Pulmonary artery endothelial cell (primary cell): ENCODE measurements at regions not wholly inside any gene's neighbourhood (a gene's known extent, or its start where the extent isn't known, plus 50 kb on each side); places are given as distances from the start of the nearest gene placed in this dataset.

Experiments used
- DNase-seq: peaks from one replicate; pipeline ENCODE4 v3.0.0-alpha.2; 2011; ENCODE audit warnings: low read depth, low spot score

DNA sequence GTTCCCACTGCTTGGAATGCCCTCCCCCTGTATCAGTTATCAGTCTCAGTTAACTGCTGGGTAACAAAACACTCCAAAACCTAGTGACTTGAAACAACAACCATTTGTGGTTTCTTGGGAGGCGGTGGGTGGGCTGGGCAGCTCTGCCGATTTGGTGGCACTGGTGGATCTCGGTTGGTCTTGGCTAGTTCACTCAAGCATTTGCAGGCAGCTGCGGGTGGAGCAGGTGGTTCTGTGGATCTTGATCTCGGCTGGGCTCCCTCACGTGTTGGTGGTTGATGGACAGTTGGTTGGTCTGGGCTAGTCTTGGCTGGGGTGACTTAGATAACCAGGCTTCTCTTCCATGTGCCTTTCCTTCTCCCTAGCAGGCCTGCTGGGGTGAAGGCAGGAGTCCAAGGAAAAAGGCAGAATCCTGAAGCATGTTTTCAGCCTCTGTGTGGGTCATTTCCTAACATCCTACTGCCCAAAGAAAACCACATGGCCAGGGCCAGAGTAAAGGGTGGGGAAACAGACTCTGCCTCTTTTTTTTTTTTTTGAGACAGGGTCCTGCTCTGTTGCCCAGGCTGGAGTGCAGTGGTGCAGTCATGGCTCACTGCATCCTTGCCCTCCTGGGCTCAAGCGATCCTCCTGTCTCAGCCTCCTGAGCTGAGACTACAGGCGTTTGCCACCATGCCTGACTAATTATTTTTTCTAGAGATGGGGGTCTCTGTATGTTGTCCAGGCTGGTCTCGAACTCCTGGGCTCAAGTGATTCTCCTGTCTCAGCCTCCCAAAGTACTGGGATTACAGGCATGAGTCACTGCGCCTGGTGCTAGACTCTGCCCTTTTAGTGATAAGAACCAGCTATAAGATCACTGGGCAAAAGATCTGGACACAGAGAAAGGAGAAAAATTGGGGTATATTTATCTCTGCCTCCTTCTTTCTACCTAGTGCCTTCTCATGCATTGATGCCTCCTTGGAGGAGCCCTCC, 183.7 kb downstream of the RGS3 start:
- no peak for DNase-seq

DNA sequence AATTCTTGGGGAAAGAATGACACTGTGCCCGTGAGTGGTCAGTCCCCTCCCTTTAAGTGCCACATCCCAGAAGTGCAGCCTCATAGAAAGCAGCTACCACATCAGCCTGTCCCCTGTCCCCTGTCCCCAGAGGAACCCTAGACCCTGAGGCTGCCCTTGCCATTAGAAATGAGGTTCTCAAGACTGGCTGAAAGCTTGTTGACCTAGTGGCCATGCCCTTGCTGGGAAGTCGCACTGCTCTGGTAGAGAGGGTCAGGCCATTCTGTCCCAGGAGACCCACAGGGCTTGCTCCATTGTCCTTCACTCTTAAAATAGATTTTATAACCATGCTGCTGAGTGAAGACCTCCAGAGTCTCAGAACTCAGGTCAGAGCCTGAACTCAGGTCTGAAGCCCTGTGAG, 184.5 kb downstream of the RGS3 start:
- DNase-seq: no peak

DNA sequence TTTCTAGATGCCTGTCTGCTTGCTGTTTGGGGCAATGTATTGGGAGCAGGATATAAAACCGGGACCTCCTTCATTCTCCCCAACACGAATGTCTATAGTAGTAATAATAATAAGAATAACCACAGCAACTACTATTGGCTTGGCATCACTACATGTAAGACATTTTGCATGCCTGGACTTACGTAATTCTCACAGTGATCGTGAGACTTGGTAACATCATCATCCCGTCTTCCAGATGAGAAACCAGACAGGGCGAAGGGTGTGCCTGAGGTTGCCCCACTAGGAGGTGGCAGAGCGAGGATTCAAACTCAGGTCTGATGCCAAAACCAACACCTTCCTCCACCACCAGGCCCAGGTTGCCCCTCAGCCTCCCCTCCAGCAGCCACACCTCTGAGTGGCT, 185.1 kb downstream of the RGS3 start:
- DNase-seq: no peak

DNA sequence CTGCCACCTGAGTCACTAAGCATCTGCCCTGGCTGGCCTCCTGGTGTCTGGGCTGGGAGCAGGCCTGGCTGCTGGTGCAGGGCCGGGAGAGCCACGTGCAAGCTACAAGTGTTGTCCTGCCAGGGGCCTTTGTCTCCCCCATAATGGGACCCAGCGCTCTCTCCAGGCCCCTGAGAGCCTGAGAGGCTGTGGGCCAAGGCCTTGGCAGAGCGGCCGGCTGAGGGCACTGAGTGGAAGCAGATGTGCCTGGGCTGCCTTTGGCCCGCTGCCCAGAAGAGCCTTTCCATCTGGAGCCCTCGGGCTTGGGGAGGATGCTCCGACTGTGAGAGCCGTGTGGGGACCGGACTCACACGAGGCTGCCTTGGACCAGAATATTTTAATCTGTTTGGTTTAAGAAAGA, 185.5 kb downstream of the RGS3 start:
- DNase-seq: peak; percentile 22

GRCh38 chr9:113649855-113650206, 186.3 kb downstream of the RGS3 start:
- no peak for DNase-seq

GRCh38 chr9:113650207-113651131, 186.9 kb downstream of the RGS3 start:
- DNase-seq: peak; percentile 76

DNA sequence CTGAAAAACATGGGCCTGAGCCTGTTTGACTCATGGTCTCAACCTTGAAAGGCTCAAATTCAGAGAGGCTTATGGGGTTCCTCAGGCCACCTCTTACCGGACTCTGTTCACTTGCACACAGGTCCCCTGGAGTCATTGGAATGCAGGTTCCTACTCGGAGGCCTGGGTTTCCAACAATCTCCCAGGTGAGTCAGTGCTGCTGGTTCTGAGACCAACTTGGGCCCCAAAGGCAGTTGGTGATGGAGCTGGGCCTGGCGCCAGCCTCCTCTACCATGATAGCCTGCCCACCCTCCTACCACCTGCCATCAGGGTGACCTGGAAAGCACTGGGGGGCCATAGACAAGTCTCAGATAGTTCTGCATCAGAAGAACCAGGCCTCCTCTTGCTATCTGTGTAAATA, 188.4 kb downstream of the RGS3 start:
- DNase-seq: no peak

DNA sequence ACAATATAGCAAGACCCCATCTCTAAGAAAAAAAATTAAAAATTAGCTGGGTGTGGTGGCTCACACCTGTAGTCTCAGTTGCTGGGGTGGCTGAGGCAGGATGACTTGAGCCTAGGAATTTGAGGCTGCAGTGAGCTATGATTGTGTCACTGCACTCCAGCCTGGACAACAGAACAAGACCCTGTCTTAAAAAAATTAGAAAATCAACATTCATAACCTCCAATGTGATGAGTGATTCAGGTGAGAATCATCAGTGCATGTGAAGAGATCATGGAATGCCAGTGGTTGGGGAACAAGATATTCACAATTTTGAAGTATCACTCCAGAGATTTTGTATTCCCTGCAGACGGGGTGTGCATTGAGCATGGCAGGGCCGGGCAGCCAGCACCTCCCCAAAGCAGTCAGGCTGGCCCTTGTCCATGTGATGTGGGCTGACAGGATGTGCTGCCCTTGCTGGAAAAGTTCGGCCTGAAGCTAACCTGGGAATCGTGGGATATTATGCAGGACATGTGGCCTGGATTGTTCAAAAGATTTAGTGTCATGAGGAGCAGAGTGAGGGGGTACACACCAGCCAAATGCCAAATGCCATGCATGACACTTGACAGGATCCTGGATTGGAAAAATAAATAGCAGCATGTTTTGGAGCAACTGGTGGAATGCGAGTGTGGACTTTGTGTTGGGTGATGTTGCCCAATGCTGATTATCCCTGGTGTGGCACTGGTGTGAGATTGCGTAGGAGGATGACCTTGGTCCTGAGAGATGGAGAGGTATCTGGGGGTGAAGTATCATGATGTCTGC, 189.0 kb downstream of the RGS3 start:
- DNase-seq: no peak

- DNase-seq: no peak
Observed at GRCh38 chr9:113653746-113654604, 190.4 kb downstream of the RGS3 start.

DNA sequence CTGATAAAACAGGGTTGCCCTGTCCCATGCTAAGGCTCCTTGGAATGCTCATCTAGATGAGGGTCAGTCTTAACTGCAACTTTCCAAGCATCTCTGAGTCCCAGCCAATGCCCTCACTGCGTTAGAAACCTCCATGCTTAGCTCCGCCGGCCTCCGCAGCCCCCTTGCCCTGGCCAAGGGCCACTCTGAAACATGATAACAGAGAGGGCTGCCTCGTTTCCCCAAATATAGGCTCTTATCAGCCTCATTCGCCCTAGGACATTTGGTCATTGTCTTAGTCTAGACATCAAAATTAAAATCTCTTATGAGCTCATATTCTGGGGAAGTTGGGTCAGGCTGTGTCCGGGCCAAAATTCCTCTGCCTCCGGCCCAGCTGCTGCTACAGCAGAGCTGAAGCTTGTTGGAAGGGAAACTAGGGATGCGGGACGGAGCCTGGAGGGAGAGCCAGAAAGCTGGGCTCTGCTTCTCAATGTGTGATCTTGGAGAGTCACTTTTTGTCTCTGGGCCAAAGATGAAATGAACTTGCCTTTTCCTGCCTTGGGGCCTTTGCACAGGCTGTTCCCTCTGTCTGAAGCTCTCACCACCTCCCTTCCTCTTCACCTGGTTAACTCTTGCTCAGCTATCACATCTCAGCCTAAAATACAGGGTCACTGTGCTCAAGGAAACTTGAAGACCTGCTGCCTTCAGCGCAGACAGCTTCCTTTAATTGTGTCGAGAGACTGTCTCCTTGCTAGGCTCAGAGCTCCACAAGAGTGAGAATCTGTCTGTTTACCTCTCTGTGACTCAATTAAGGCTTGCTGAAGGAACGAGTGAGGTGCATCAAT, 191.3 kb downstream of the RGS3 start:
- DNase-seq: peak; percentile 90

DNA sequence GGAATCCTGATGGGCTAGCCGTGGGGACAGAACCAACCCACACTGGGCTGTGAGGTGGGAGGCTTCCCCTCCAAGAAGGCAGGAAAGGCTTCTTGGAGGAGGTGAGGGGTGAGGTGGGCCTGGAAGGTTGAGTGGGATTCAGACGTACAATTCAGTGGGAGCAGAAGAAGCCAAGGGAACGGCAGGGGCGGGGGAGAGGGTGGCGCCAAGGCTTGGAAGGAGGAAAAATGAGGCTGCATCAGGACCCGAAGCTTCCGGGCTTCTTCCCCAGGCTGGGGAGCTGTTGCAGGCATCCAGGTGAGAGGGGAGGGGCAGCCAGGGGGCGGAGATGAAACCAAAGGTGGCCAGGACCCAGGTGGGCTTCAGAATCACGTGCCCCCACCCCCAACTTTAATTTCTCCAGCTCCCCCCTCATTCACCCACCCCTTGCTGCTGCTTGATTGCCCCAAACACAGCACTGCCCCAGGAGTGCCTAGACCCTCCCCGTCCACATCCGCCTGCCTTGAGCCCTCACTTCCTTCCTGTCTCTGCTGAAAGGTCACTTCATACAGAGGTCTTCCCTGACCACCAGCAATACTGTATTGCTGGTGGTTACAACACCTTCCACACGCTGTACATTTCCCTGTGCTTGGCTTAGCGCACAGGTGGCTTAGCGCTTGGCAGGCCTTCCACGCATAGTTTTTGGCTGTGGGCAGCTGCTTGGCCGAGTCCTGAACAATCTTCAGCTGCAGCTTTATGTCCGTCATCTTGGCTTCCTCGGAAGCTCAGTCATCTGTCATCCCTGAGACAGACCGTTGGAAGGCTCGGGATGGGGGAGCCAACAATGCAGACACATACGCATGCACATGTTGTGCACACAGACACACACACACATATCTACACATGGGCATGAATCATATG, 193.5 kb downstream of the RGS3 start:
- DNase-seq: peak; percentile 20

- peak; percentile 67 for DNase-seq
Observed at GRCh38 chr9:113657765-113658544, 194.4 kb downstream of the RGS3 start.

DNA sequence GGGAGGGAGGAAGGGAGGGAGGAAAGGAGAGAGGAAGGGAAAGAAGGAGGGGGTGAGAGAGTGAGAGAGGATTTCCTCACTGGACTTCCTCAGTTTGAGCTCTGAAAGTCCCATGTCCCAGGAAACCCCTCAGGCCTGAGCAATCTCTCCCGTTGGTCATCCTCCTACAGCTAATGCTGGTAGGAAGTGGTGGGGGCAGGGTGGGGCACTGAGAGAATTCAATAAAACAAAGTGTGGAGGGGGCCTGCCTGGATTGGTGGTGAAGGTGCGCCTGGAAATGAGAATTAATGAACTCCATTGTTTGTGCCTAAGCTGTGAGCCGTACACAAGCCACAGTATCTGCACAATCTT, 195.0 kb downstream of the RGS3 start:
- DNase-seq: no peak

- DNase-seq: no peak
Observed at GRCh38 chr9:113659039-113659438, 195.5 kb downstream of the RGS3 start.

- no peak for DNase-seq
Observed at GRCh38 chr9:113659740-113660139, 196.2 kb downstream of the RGS3 start.

DNA sequence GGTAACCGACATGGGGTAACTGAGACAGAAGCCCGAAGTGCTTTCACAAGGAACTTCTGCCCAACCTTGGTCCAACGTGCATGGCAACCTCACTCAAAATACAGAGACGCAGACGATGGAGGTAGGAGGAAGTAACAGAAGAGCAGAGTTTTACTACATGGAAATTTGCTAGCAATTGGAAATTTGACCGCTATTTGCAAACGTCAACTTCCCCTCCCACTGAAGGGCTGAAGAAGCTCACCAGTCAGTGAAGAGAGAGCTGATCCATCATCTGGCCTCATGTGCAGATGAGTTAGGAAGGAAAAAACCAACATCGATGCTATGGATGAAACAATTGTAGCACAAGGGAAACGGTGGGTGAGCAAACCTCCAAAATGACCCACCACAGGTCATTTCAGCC, 196.7 kb downstream of the RGS3 start:
- no peak for DNase-seq

DNA sequence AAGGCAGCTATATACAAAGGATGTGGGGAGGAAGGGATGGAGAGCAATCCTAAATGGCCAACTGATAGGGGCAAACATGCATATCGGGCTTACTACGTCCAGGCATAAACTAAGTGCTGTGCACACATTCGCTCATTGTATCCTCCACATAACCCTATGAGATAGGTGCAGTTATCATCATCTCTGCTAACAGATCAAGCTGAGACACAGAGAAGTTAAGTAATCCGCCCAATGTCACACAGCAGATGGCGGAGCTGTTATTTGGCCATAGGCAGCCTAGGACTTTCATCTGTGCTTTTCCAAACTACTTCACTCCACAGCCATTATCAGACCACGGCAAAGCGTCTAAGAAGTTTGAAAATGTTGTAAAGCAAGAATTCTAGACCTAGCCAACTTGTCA, 197.5 kb downstream of the RGS3 start:
- no peak for DNase-seq
